Tibial nerve (tissue), 4 donors: ENCODE measurements at regions not wholly inside any gene's neighbourhood (a gene's known extent, or its start where the extent isn't known, plus 50 kb on each side); places are given as distances from the start of the nearest gene placed in this dataset.

Experiments used
- DNase-seq, 2 donors: peaks; one replicate each; pipeline ENCODE4 v3.0.0-alpha.2; 2019; ENCODE audit warnings: low spot score in 2 of 2
- H3K27ac ChIP-seq, 4 donors: fragments of 200-600 bp; sonication (generic) in 3 of 4; one replicate each; pipeline ENCODE4 v1.5.1; 2017 to 2019; ENCODE audit warnings: mild to moderate bottlenecking in 1 of 4
- H3K27me3 ChIP-seq, 2 donors: fragments of 200-600 bp; sonication (generic) in 1 of 2; one replicate each; pipeline versions ENCODE4 v1.5.1 to v1.6.0; 2017 to 2019
- H3K36me3 ChIP-seq, 3 donors: fragments of 200-600 bp; sonication (generic); one replicate each; pipeline ENCODE4 v1.5.1; 2018 to 2019
- H3K4me1 ChIP-seq, 4 donors: fragments of 200-600 bp; sonication (generic) in 3 of 4; one replicate each; pipeline ENCODE4 v1.5.1; 2017 to 2019
- H3K4me3 ChIP-seq, 4 donors: fragments of 200-600 bp; sonication (generic) in 3 of 4; one replicate each; pipeline ENCODE4 v1.5.1; 2017 to 2019; ENCODE audit warnings: mild to moderate bottlenecking in 1 of 4, moderate library complexity in 1 of 4
- H3K9me3 ChIP-seq, 4 donors: fragments of 200-600 bp; sonication (generic) in 3 of 4; one replicate each; pipeline ENCODE4 v1.5.1; 2017 to 2019
- EP300 ChIP-seq, 2 donors: sonication (generic); formaldehyde crosslinking; IDR thresholded peaks; one replicate each; pipeline ENCODE4 v1.6.1; 2017; ENCODE audit warnings: antibody characterized with exemption in 2 of 2, mild to moderate bottlenecking in 1 of 2
- POLR2A ChIP-seq, 2 donors: fragments of 450-650 bp; IDR thresholded peaks; one replicate each; pipeline ENCODE4 v1.6.1; 2017; ENCODE audit warnings: antibody characterized with exemption in 2 of 2, mild to moderate bottlenecking in 2 of 2, moderate library complexity in 2 of 2
- WGBS, 2 donors: methylation state at CpG; one replicate each; pipeline ENCODE4 v1.1.5; 2018; 5-methylcytosine and 5-hydroxymethylcytosine counted together
- TF ChIP-seq, protein P1 (sequence below), 5 experiments: fragments of 200-600 bp in 3 of 5; fragments of 450-650 bp in 2 of 5; sonication (generic) in 3 of 5; IDR thresholded peaks; one replicate each; pipeline ENCODE4 v1.5.1; 2016 to 2019; ENCODE audit warnings: antibody characterized with exemption in 5 of 5, mild to moderate bottlenecking in 3 of 5, moderate library complexity in 2 of 5

GRCh38 chr2:7838669-7839068 is 843.2 kb upstream of the ID2 start:
- H3K36me3 ChIP-seq: no peaks in the 10 kb centered on the region
- peaks cover 0 to 9% (median 0%) of the 10 kb centered on the region in 4 donors for H3K4me1 ChIP-seq
- H3K4me3 ChIP-seq: no peak overlapping the region
- H3K27ac ChIP-seq: no peak overlapping the region
- WGBS, 2 donors: 91 to 93% methylated on average over 4 of the region's 4 CpGs
- no peak for TF ChIP-seq POLR2A (IDR thresholded peaks at IDR 0.05)
- TF ChIP-seq, protein P1, sequence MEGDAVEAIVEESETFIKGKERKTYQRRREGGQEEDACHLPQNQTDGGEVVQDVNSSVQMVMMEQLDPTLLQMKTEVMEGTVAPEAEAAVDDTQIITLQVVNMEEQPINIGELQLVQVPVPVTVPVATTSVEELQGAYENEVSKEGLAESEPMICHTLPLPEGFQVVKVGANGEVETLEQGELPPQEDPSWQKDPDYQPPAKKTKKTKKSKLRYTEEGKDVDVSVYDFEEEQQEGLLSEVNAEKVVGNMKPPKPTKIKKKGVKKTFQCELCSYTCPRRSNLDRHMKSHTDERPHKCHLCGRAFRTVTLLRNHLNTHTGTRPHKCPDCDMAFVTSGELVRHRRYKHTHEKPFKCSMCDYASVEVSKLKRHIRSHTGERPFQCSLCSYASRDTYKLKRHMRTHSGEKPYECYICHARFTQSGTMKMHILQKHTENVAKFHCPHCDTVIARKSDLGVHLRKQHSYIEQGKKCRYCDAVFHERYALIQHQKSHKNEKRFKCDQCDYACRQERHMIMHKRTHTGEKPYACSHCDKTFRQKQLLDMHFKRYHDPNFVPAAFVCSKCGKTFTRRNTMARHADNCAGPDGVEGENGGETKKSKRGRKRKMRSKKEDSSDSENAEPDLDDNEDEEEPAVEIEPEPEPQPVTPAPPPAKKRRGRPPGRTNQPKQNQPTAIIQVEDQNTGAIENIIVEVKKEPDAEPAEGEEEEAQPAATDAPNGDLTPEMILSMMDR (IDR thresholded peaks at IDR 0.05): no peak
- no peak for TF ChIP-seq EP300 (IDR thresholded peaks at IDR 0.05)
- H3K27me3 ChIP-seq: no peaks in the 10 kb centered on the region
- DNase-seq: no peak
- H3K9me3 ChIP-seq: peaks cover 0 to 3% (median 0%) of the 10 kb centered on the region in 4 donors

DNA sequence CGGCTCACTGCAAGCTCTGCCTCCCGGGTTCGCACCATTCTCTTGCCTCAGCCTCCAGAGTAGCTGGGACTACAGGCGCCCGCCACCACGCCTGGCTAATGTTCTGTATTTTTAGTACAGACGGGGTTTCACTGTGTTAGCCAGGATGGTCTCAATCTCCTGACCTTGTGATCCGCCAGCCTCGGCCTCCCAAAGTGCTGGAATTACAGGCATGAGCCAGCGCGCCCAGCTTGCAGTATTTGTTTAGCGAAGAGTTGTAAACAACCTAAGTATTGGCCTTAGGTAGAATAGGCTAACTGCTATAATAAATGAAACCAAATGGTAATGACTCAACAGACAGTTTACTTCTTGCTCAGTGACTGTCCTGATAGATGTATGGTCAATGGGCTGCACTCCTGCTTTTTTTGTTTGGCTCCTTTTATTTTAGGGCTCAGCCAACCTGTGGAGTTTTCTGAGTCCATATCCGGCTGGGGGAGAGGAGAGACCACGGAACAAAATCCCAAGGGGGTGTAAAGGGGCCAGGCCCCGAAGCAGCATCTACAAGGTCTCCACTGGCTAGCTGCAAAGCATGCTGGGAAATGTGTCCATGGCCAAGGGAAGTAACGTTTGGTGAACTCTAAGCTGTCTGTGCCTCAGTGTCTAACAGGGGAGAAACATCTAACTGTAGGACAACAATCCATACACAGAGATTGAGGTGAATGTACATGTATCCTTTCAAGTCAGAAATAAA is 841.0 kb upstream of the ID2 start:
- Histone ChIP-seq H3K27me3 (no peaks in the 10 kb centered on the region), H3K27ac (no peak overlapping the region), H3K36me3 (no peaks in the 10 kb centered on the region), H3K4me1 (peaks cover 0 to 9% (median 0%) of the 10 kb centered on the region in 4 donors), H3K4me3 (no peak overlapping the region), H3K9me3 (peaks cover 0 to 3% (median 0%) of the 10 kb centered on the region in 4 donors)
- DNase-seq: no peak
- 95% methylated on average over 16 of the region's 16 CpGs for whole genome bisulfite sequencing, 2 donors
- TF ChIP-seq EP300 (IDR thresholded peaks at IDR 0.05): no peak
- TF ChIP-seq, protein P1 (IDR thresholded peaks at IDR 0.05): no peak
- no peak for TF ChIP-seq POLR2A (IDR thresholded peaks at IDR 0.05)

- Histone ChIP-seq H3K4me3 (no peak overlapping the region), H3K36me3 (no peaks in the 10 kb centered on the region), H3K27me3 (no peaks in the 10 kb centered on the region), H3K9me3 (peaks cover 0 to 3% (median 0%) of the 10 kb centered on the region in 4 donors), H3K27ac (no peak overlapping the region), H3K4me1 (peaks cover 0 to 4% (median 0%) of the 10 kb centered on the region in 4 donors)
- DNase-seq: no peak
- WGBS, 2 donors: 67 to 79% methylated on average over 2 of the region's 2 CpGs
- TF ChIP-seq EP300 (IDR thresholded peaks at IDR 0.05): no peak
- TF ChIP-seq, protein P1 (IDR thresholded peaks at IDR 0.05): no peak
- no peak for TF ChIP-seq POLR2A (IDR thresholded peaks at IDR 0.05)
Observed at GRCh38 chr2:7841751-7842150, 840.1 kb upstream of the ID2 start.

- H3K4me1 ChIP-seq: peaks cover 0 to 4% (median 0%) of the 10 kb centered on the region in 4 donors
- 62 to 68% methylated on average over 9 of the region's 9 CpGs for WGBS, 2 donors
- TF ChIP-seq EP300 (IDR thresholded peaks at IDR 0.05) (no peak), POLR2A (IDR thresholded peaks at IDR 0.05) (no peak)
- TF ChIP-seq, protein P1 (IDR thresholded peaks at IDR 0.05): no peak
- no peaks in the 10 kb centered on the region for H3K36me3 ChIP-seq
- no peaks in the 10 kb centered on the region for H3K27me3 ChIP-seq
- no peak overlapping the region for H3K27ac ChIP-seq
- DNase-seq: no peak
- no peak overlapping the region for H3K4me3 ChIP-seq
- peaks cover 0 to 3% (median 0%) of the 10 kb centered on the region in 4 donors for H3K9me3 ChIP-seq
Observed at GRCh38 chr2:7844414-7844965, 837.4 kb upstream of the ID2 start.

- Histone ChIP-seq H3K27me3 (no peaks in the 10 kb centered on the region), H3K4me1 (peaks cover 0 to 4% (median 0%) of the 10 kb centered on the region in 4 donors), H3K27ac (no peak overlapping the region), H3K9me3 (peaks cover 0 to 2% (median 0%) of the 10 kb centered on the region in 4 donors), H3K4me3 (no peak overlapping the region), H3K36me3 (no peaks in the 10 kb centered on the region)
- TF ChIP-seq EP300 (IDR thresholded peaks at IDR 0.05) (no peak), POLR2A (IDR thresholded peaks at IDR 0.05) (no peak)
- TF ChIP-seq, protein P1 (IDR thresholded peaks at IDR 0.05): no peak
- no peak for DNase-seq
- WGBS, 2 donors: 39 to 44% methylated on average over 2 of the region's 2 CpGs
Observed at GRCh38 chr2:7845332-7845731, 836.5 kb upstream of the ID2 start.
